ENCODE measurements at regions not wholly inside any gene's neighbourhood (a gene's known extent, or its start where the extent isn't known, plus 50 kb on each side); places are given as distances from the start of the nearest gene placed in this dataset.

- peaks cover 0 to 2% of the 10 kb centered on the region in 2 donors for H3K4me1 Mint-ChIP-seq
- DNase-seq: no peak
- H3K27me3 Mint-ChIP-seq: no peaks in the 10 kb centered on the region
- H3K9me3 Mint-ChIP-seq: peaks cover 0 to 3% of the 10 kb centered on the region in 2 donors
- ATAC-seq (replicated peaks): no peak
- H3K36me3 Mint-ChIP-seq: no peaks in the 10 kb centered on the region
- no peak overlapping the region for H3K4me3 Mint-ChIP-seq
- H3K27ac Mint-ChIP-seq: no peak overlapping the region
These were observed 168.5 kb upstream of the SLC39A10 start for GRCh38 chr2:195488567-195488966.

- Mint-ChIP-seq H3K4me3 (no peak overlapping the region), H3K4me1 (peaks cover 0 to 2% of the 10 kb centered on the region in 2 donors), H3K9me3 (peaks cover 0 to 1% of the 10 kb centered on the region in 2 donors), H3K27ac (no peak overlapping the region), H3K27me3 (no peaks in the 10 kb centered on the region), H3K36me3 (no peaks in the 10 kb centered on the region)
- peak in 1 of 2 donors; percentile 36 for ATAC-seq (replicated peaks)
- no peak for DNase-seq
These were observed 169.9 kb upstream of the SLC39A10 start for GRCh38 chr2:195486987-195487644.

GRCh38 chr2:195486520-195486919 is 170.5 kb upstream of the SLC39A10 start:
- ATAC-seq (replicated peaks) (no peak), DNase-seq (no peak)
- peaks cover 0 to 2% of the 10 kb centered on the region in 2 donors for H3K4me1 Mint-ChIP-seq
- H3K27ac Mint-ChIP-seq: no peak overlapping the region
- no peaks in the 10 kb centered on the region for H3K27me3 Mint-ChIP-seq
- no peak overlapping the region for H3K4me3 Mint-ChIP-seq
- no peaks in the 10 kb centered on the region for H3K36me3 Mint-ChIP-seq
- H3K9me3 Mint-ChIP-seq: peaks cover 0 to 1% of the 10 kb centered on the region in 2 donors

GRCh38 chr2:195482010-195482409 is 175.0 kb upstream of the SLC39A10 start:
- Mint-ChIP-seq H3K4me1 (peaks cover 8 to 12% of the 10 kb centered on the region in 2 donors), H3K36me3 (no peaks in the 10 kb centered on the region), H3K27me3 (no peaks in the 10 kb centered on the region), H3K9me3 (peaks cover 0 to 7% of the 10 kb centered on the region in 2 donors), H3K4me3 (no peak overlapping the region), H3K27ac (no peak overlapping the region)
- ATAC-seq (replicated peaks) (no peak), DNase-seq (no peak)

- H3K9me3 Mint-ChIP-seq: peaks cover 0 to 7% of the 10 kb centered on the region in 2 donors
- H3K4me3 Mint-ChIP-seq: no peak overlapping the region
- H3K36me3 Mint-ChIP-seq: no peaks in the 10 kb centered on the region
- H3K27ac Mint-ChIP-seq: no peak overlapping the region
- no peak for DNase-seq
- peaks cover 8 to 12% of the 10 kb centered on the region in 2 donors for H3K4me1 Mint-ChIP-seq
- ATAC-seq (replicated peaks): no peak
- H3K27me3 Mint-ChIP-seq: no peaks in the 10 kb centered on the region
These were observed 176.9 kb upstream of the SLC39A10 start for GRCh38 chr2:195480121-195480520.

GRCh38 chr2:195479407-195479806 is 177.6 kb upstream of the SLC39A10 start:
- peaks cover 0 to 6% of the 10 kb centered on the region in 2 donors for H3K9me3 Mint-ChIP-seq
- no peak overlapping the region for H3K27ac Mint-ChIP-seq
- H3K4me3 Mint-ChIP-seq: no peak overlapping the region
- H3K36me3 Mint-ChIP-seq: no peaks in the 10 kb centered on the region
- H3K27me3 Mint-ChIP-seq: no peaks in the 10 kb centered on the region
- ATAC-seq (replicated peaks) (no peak), DNase-seq (no peak)
- peaks cover 8 to 12% of the 10 kb centered on the region in 2 donors for H3K4me1 Mint-ChIP-seq

GRCh38 chr2:195477996-195478382 is 179.0 kb upstream of the SLC39A10 start:
- DNase-seq: no peak
- H3K27me3 Mint-ChIP-seq: no peaks in the 10 kb centered on the region
- no peak overlapping the region for H3K4me3 Mint-ChIP-seq
- peak in 1 of 2 donors; percentile 16 for ATAC-seq (replicated peaks)
- no peak overlapping the region for H3K27ac Mint-ChIP-seq
- H3K4me1 Mint-ChIP-seq: peaks cover 10 to 17% of the 10 kb centered on the region in 2 donors
- H3K36me3 Mint-ChIP-seq: no peaks in the 10 kb centered on the region
- H3K9me3 Mint-ChIP-seq: peaks cover 0 to 6% of the 10 kb centered on the region in 2 donors

GRCh38 chr2:195477248-195477995 is 179.6 kb upstream of the SLC39A10 start:
- Mint-ChIP-seq H3K27me3 (no peaks in the 10 kb centered on the region), H3K36me3 (no peaks in the 10 kb centered on the region), H3K27ac (no peak overlapping the region), H3K4me1 (peaks cover 10 to 17% of the 10 kb centered on the region in 2 donors), H3K4me3 (no peak overlapping the region), H3K9me3 (peaks cover 0 to 7% of the 10 kb centered on the region in 2 donors)
- ATAC-seq (replicated peaks): peak; percentile 42 to 61
- no peak for DNase-seq

GRCh38 chr2:195475336-195475735 is 181.7 kb upstream of the SLC39A10 start:
- ATAC-seq (replicated peaks) (no peak), DNase-seq (no peak)
- Mint-ChIP-seq H3K36me3 (no peaks in the 10 kb centered on the region), H3K27me3 (no peaks in the 10 kb centered on the region), H3K9me3 (peaks cover 0 to 7% of the 10 kb centered on the region in 2 donors), H3K4me3 (no peak overlapping the region), H3K27ac (no peak overlapping the region), H3K4me1 (peaks cover 10 to 17% of the 10 kb centered on the region in 2 donors)

GRCh38 chr2:195473862-195474261 is 183.2 kb upstream of the SLC39A10 start:
- Mint-ChIP-seq H3K4me3 (no peak overlapping the region), H3K27me3 (no peaks in the 10 kb centered on the region), H3K4me1 (peaks cover 13 to 17% of the 10 kb centered on the region in 2 donors), H3K36me3 (no peaks in the 10 kb centered on the region), H3K9me3 (peaks cover 0 to 7% of the 10 kb centered on the region in 2 donors), H3K27ac (no peak overlapping the region)
- ATAC-seq (replicated peaks): no peak
- DNase-seq: no peak

GRCh38 chr2:195472501-195473234 is 184.4 kb upstream of the SLC39A10 start:
- H3K27me3 Mint-ChIP-seq: no peaks in the 10 kb centered on the region
- no peaks in the 10 kb centered on the region for H3K36me3 Mint-ChIP-seq
- ATAC-seq (replicated peaks) (no peak), DNase-seq (no peak)
- peaks cover 0 to 5% of the 10 kb centered on the region in 2 donors for H3K9me3 Mint-ChIP-seq
- peaks cover 9 to 15% of the 10 kb centered on the region in 2 donors for H3K4me1 Mint-ChIP-seq
- H3K27ac Mint-ChIP-seq: no peak overlapping the region
- H3K4me3 Mint-ChIP-seq: no peak overlapping the region

GRCh38 chr2:195471807-195472206 is 185.2 kb upstream of the SLC39A10 start:
- Mint-ChIP-seq H3K36me3 (no peaks in the 10 kb centered on the region), H3K4me3 (no peak overlapping the region), H3K4me1 (peaks cover 5 to 13% of the 10 kb centered on the region in 2 donors), H3K9me3 (peaks cover 0 to 3% of the 10 kb centered on the region in 2 donors), H3K27ac (no peak overlapping the region), H3K27me3 (no peaks in the 10 kb centered on the region)
- no peak for DNase-seq
- ATAC-seq (replicated peaks): no peak

- no peaks in the 10 kb centered on the region for H3K27me3 Mint-ChIP-seq
- ATAC-seq (replicated peaks) (peak; percentile 37 to 43), DNase-seq (no peak)
- H3K9me3 Mint-ChIP-seq: peaks cover 0 to 3% of the 10 kb centered on the region in 2 donors
- no peaks in the 10 kb centered on the region for H3K36me3 Mint-ChIP-seq
- H3K4me1 Mint-ChIP-seq: peaks cover 5 to 13% of the 10 kb centered on the region in 2 donors
- H3K27ac Mint-ChIP-seq: no peak overlapping the region
- no peak overlapping the region for H3K4me3 Mint-ChIP-seq
These were observed 185.9 kb upstream of the SLC39A10 start for GRCh38 chr2:195471163-195471562.

- Mint-ChIP-seq H3K36me3 (no peaks in the 10 kb centered on the region), H3K9me3 (peaks cover 5 to 7% of the 10 kb centered on the region in 2 donors), H3K4me1 (peaks cover 5 to 17% of the 10 kb centered on the region in 2 donors), H3K27me3 (no peaks in the 10 kb centered on the region), H3K4me3 (no peak overlapping the region), H3K27ac (no peak overlapping the region)
- DNase-seq (no peak), ATAC-seq (replicated peaks) (peak; percentile 27 to 33)
These were observed 186.4 kb upstream of the SLC39A10 start for GRCh38 chr2:195470622-195471021.
